Esophagus squamous epithelium (tissue), 5 donors: ENCODE measurements at regions not wholly inside any gene's neighbourhood (a gene's known extent, or its start where the extent isn't known, plus 50 kb on each side); places are given as distances from the start of the nearest gene placed in this dataset.

Experiments
- DNase-seq: peaks from one replicate; lab custom pipeline; 2025; lab: John Stamatoyannopoulos, UW
- H3K27ac ChIP-seq, 4 donors: fragments of 200-600 bp; sonication (generic); one replicate each; pipeline ENCODE4 v1.5.1; 2016 to 2019; ENCODE audit warnings: mild to moderate bottlenecking in 1 of 4
- H3K27me3 ChIP-seq, 4 donors: fragments of 200-600 bp; sonication (generic); 1 replicate in 3 of 4; 2 replicates in 1 of 4; pipeline versions ENCODE4 v1.5.1 to v1.6.0; 2017 to 2021; ENCODE audit warnings: antibody characterized with exemption in 1 of 4
- H3K36me3 ChIP-seq, 3 donors: fragments of 200-600 bp; sonication (generic); one replicate each; pipeline ENCODE4 v1.5.1; 2016 to 2019
- H3K4me1 ChIP-seq, 3 donors: fragments of 200-600 bp; sonication (generic); one replicate each; pipeline ENCODE4 v1.5.1; 2017 to 2019
- H3K4me3 ChIP-seq, 4 donors: fragments of 200-600 bp; sonication (generic); 1 replicate in 3 of 4; 2 replicates in 1 of 4; pipeline ENCODE4 v1.5.1; 2016 to 2019; ENCODE audit warnings: mild to moderate bottlenecking in 2 of 4, moderate library complexity in 1 of 4
- H3K9me3 ChIP-seq, 3 donors: fragments of 200-600 bp; sonication (generic); one replicate each; pipeline ENCODE4 v1.5.1; 2016 to 2019
- POLR2A ChIP-seq, 4 donors: fragments of 450-650 bp; IDR thresholded peaks; one replicate each; pipeline ENCODE4 v1.6.1; 2017; ENCODE audit warnings: antibody characterized with exemption in 4 of 4, mild to moderate bottlenecking in 4 of 4, moderate library complexity in 3 of 4
- WGBS, 2 donors: methylation state at CpG; one replicate each; pipeline ENCODE4 v1.1.5; 2018; 5-methylcytosine and 5-hydroxymethylcytosine counted together
- intact Hi-C: fragments of 100-400 bp; cut with DNase I; formaldehyde crosslinking; loops from one replicate; pipeline ENCODE4 v1.15.0; 2022
- TF ChIP-seq, protein P1 (sequence below), 6 experiments: fragments of 450-650 bp in 4 of 6; fragments of 200-600 bp in 2 of 6; sonication (generic) in 2 of 6; IDR thresholded peaks; one replicate each; pipeline ENCODE4 v1.5.1; 2016 to 2019; ENCODE audit warnings: antibody characterized with exemption in 6 of 6, mild to moderate bottlenecking in 4 of 6, moderate library complexity in 4 of 6
- donor health status: DM: yes; HTN: yes; CAD: no.

DNA sequence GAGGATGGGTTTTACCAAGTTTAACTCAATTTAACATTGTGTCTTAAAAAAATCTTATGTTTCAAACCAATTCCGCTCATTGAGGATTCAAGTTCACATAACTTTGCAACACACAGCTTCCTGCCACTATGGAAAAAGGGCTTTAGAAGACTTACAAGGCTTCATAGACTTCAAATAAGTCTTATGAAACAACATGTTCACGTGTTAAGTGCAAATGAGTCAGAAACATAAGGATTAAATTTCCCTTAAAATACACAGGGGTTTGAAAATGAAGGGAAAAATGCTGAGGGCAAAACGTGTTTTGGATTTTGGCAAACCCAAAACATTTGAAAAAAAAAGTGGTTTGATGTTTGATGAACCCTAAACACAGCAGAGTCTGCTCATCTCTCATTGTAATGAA, 364.8 kb downstream of the BMP4 start:
- no peaks in the 10 kb centered on the region for H3K27me3 ChIP-seq
- DNase-seq: no peak
- WGBS, 2 donors: 31 to 37% methylated on average over 3 of the region's 3 CpGs

DNA sequence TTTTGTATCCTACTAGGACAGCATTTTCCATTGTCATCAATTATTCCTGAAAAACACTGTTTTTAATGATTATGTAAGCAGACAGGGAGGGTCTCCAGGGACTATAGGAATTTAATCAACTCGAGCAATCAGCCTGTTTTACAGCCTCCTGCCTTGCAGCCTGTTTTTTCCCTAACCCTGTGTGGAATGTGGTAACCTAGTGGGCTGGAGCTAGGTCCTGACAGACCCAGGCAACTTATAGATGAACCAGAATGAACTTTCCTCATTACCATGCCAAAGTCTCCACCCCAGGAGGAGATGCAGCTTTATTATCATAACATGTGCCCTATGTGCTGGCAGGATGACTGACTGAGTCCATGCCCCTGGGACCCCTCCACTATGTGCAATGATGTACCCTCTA, 375.1 kb downstream of the BMP4 start:
- no peaks in the 10 kb centered on the region for H3K36me3 ChIP-seq
- H3K9me3 ChIP-seq: no peaks in the 10 kb centered on the region
- intact Hi-C loops: no loop called here
- TF ChIP-seq, protein P1, sequence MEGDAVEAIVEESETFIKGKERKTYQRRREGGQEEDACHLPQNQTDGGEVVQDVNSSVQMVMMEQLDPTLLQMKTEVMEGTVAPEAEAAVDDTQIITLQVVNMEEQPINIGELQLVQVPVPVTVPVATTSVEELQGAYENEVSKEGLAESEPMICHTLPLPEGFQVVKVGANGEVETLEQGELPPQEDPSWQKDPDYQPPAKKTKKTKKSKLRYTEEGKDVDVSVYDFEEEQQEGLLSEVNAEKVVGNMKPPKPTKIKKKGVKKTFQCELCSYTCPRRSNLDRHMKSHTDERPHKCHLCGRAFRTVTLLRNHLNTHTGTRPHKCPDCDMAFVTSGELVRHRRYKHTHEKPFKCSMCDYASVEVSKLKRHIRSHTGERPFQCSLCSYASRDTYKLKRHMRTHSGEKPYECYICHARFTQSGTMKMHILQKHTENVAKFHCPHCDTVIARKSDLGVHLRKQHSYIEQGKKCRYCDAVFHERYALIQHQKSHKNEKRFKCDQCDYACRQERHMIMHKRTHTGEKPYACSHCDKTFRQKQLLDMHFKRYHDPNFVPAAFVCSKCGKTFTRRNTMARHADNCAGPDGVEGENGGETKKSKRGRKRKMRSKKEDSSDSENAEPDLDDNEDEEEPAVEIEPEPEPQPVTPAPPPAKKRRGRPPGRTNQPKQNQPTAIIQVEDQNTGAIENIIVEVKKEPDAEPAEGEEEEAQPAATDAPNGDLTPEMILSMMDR (IDR thresholded peaks at IDR 0.05): no peak
- TF ChIP-seq POLR2A (IDR thresholded peaks at IDR 0.05): no peak
- no peak for DNase-seq
- H3K27me3 ChIP-seq: no peaks in the 10 kb centered on the region
- H3K27ac ChIP-seq: no peak overlapping the region
- H3K4me1 ChIP-seq: no peaks in the 10 kb centered on the region
- 27 to 44% methylated on average over 1 of the region's 1 CpG for WGBS, 2 donors
- H3K4me3 ChIP-seq: no peak overlapping the region

More for the DNA sequence above, 364.8 kb downstream of the BMP4 start:
- intact Hi-C loops: no loop called here
- Histone ChIP-seq H3K36me3 (no peaks in the 10 kb centered on the region), H3K4me3 (no peak overlapping the region), H3K9me3 (no peaks in the 10 kb centered on the region), H3K27ac (no peak overlapping the region), H3K4me1 (peaks cover 0 to 4% (median 0%) of the 10 kb centered on the region in 3 donors)
- TF ChIP-seq POLR2A (IDR thresholded peaks at IDR 0.05): no peak
- TF ChIP-seq, protein P1 (IDR thresholded peaks at IDR 0.05): no peak

DNA sequence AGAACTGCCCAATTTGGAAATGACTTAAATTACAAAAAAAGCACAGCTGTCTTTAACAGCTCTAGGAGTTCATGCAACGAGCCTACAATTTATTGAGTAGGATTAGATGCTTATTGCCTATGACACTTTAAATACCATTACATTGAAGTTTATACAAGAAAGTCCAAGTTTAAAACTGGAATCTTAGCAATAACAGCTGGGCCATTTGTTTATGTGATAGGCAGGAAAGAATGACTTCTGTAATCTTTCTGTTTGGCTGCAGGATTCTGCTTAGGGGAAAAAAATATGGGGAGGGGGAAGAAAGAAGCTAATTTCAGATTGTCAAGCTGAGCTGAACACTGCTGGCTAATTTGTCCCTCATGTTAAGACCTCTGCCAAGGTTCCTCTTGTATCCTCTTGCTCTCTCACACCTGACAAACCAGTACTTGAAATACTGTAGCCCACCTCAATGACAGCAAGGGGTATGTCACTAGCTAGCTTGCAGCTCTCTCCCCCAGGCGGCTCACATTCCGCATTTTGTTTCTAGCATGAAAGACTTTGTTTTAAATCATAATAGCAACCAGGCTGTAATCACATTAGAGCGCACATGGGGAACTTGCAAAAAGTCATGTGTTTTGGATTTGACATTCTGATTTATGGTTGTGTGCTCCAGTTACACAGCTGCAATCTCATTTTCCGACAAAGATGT, 384.8 kb downstream of the BMP4 start:
- H3K4me3 ChIP-seq: no peak overlapping the region
- no peaks in the 10 kb centered on the region for H3K27me3 ChIP-seq
- no peaks in the 10 kb centered on the region for H3K9me3 ChIP-seq
- intact Hi-C loops: no loop called here
- 33 to 45% methylated on average over 5 of the region's 5 CpGs for WGBS, 2 donors
- no peak for TF ChIP-seq POLR2A (IDR thresholded peaks at IDR 0.05)
- no peak for DNase-seq
- no peaks in the 10 kb centered on the region for H3K36me3 ChIP-seq
- peaks cover 0 to 7% (median 3%) of the 10 kb centered on the region in 3 donors for H3K4me1 ChIP-seq
- peak overlapping the region in 2 of 4 donors; percentile 36 for H3K27ac ChIP-seq

DNA sequence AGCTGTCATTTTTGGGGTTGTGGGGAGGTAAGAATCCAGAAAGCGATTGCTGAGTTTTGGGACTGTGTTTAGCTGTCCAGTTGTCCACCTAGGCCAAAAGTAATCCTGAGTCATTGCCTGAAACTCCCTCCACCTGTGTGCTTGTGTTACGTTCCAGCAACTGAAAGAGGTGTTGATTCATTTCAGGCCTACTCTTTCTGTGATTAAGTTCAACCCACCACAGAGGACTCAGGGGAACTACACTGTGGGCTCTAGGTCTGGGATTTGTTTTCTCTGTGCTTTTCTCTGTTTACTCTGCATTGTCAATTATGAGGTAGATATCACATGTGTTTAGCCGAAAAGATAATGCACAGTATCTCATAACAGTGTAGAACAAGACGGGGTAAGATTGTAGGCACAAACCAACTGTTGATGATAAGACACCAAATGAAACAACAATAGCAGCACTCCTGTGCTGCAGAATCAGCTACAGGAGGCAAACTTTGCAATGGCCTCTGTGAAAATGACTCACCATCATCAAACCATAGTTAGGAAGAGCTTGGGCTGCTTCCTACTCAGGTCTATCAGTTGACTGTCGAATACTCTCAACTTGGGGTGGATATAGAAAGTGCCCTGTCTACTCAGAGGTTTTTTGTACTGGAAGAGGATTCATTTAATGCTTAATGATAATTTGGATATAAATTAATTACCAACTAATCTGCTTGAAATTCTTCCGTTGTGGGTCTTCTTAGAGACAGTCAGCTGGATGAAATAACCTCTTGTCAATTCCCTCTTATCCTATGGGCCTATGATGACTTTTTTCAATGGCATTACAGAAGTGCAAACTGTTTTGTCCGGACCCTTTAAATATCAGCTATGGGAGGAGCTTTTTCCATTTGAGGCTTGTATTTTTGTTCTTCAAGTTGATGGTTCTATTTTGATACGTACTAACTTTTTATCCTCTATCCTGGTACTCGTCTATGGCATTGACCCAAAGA, 385.9 kb downstream of the BMP4 start:
- no peaks in the 10 kb centered on the region for H3K9me3 ChIP-seq
- no peak overlapping the region for H3K27ac ChIP-seq
- 59 to 74% methylated on average over 8 to 9 of the region's 9 CpGs for WGBS, 2 donors
- no peaks in the 10 kb centered on the region for H3K27me3 ChIP-seq
- H3K4me3 ChIP-seq: no peak overlapping the region
- no peaks in the 10 kb centered on the region for H3K36me3 ChIP-seq
- peaks cover 0 to 7% (median 3%) of the 10 kb centered on the region in 3 donors for H3K4me1 ChIP-seq
- DNase-seq: no peak
- intact Hi-C loops: no loop called here
- TF ChIP-seq POLR2A (IDR thresholded peaks at IDR 0.05): no peak
- TF ChIP-seq, protein P1 (IDR thresholded peaks at IDR 0.05): no peak

DNA sequence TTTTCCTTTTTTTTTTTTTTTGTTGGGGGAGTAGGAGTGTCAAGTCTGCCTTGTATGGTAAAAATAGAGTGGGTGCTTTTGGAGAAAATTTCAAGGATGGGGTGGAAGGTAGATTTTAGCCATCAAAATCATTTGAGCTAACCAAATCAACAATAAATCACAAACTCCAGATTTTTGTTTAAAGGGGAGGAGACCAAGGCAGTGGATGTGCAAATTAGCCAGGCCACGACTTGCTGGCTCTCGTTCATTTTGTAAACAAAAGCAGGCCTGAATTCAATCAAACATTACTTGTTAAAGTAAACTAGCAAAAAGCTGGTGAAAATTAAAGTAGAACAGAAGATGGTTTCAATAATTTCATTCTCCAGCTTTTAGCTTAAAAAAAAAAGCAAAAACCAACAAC, 387.2 kb downstream of the BMP4 start:
- DNase-seq: no peak
- Histone ChIP-seq H3K27me3 (no peaks in the 10 kb centered on the region), H3K9me3 (no peaks in the 10 kb centered on the region), H3K36me3 (no peaks in the 10 kb centered on the region), H3K27ac (no peak overlapping the region), H3K4me3 (no peak overlapping the region), H3K4me1 (peaks cover 0 to 7% (median 3%) of the 10 kb centered on the region in 3 donors)
- 27 to 59% methylated on average over 2 of the region's 2 CpGs for WGBS, 2 donors
- TF ChIP-seq POLR2A (IDR thresholded peaks at IDR 0.05): no peak
- TF ChIP-seq, protein P1 (IDR thresholded peaks at IDR 0.05): no peak
- intact Hi-C loops: no loop called here
